Lower leg skin (tissue), 4 donors: ENCODE measurements at regions not wholly inside any gene's neighbourhood (a gene's known extent, or its start where the extent isn't known, plus 50 kb on each side); places are given as distances from the start of the nearest gene placed in this dataset.
"Not testable (repeated sequence)": the region's sequence is repeated elsewhere in the genome, so short reads cannot be mapped to it uniquely, and the experiment has no call there.

ENCODE experiments used
- DNase-seq, 2 donors: peaks; one replicate each; pipeline ENCODE4 v3.0.0-alpha.2; 2019; ENCODE audit warnings: low spot score in 2 of 2
- H3K4me3 ChIP-seq: fragments of 200-600 bp; sonication (generic); 2 replicates; pipeline ENCODE4 v1.5.1; 2017; ENCODE audit warnings: mild to moderate bottlenecking, low read depth; ENCODE audit not compliant: poor library complexity, severe bottlenecking
- POLR2A ChIP-seq, 2 donors: fragments of 450-650 bp; IDR thresholded peaks; one replicate each; pipeline ENCODE4 v1.6.1; 2016 to 2017; ENCODE audit warnings: antibody characterized with exemption in 2 of 2, mild to moderate bottlenecking in 1 of 2, moderate library complexity in 1 of 2
- WGBS, 2 donors: methylation state at CpG; one replicate each; pipeline ENCODE4 v1.1.5; 2018; 5-methylcytosine and 5-hydroxymethylcytosine counted together
- intact Hi-C: fragments of 100-400 bp; cut with DNase I; formaldehyde crosslinking; loops from one replicate; pipeline ENCODE4 v1.15.0; 2023; ENCODE audit warnings: low total_unique reads
- TF ChIP-seq, protein P1 (sequence below), 3 donors: fragments of 450-650 bp; IDR thresholded peaks; one replicate each; pipeline ENCODE4 v1.5.1; 2016; ENCODE audit warnings: antibody characterized with exemption in 3 of 3, mild to moderate bottlenecking in 3 of 3, moderate library complexity in 2 of 3

DNA sequence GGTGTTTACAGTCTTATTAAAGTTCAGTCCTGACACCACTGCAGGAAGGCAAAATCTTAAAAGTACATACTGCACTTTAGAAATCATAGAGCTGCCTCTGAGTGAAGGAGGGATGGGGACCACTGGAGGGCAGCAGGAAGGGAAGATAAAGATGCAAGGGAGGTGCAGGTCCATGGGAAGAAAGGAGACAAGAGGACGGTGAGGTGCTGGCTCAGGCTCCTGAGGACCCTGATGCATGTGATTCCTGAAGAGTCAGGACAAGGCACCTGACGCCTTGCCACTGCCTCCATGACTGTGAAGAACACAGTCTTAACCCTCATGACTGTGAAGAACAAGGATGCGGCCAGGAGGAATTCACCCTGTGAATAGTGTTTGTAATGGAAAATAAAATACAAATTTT is 116.2 kb upstream of the NPAS2 start:
- WGBS, 2 donors = 71 to 85% methylated on average over 3 of the region's 3 CpGs
- intact Hi-C loops = no loop called here
- no peak overlapping the region for H3K4me3 ChIP-seq
- DNase-seq = no peak
- TF ChIP-seq, protein P1, sequence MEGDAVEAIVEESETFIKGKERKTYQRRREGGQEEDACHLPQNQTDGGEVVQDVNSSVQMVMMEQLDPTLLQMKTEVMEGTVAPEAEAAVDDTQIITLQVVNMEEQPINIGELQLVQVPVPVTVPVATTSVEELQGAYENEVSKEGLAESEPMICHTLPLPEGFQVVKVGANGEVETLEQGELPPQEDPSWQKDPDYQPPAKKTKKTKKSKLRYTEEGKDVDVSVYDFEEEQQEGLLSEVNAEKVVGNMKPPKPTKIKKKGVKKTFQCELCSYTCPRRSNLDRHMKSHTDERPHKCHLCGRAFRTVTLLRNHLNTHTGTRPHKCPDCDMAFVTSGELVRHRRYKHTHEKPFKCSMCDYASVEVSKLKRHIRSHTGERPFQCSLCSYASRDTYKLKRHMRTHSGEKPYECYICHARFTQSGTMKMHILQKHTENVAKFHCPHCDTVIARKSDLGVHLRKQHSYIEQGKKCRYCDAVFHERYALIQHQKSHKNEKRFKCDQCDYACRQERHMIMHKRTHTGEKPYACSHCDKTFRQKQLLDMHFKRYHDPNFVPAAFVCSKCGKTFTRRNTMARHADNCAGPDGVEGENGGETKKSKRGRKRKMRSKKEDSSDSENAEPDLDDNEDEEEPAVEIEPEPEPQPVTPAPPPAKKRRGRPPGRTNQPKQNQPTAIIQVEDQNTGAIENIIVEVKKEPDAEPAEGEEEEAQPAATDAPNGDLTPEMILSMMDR (IDR thresholded peaks at IDR 0.05) = no peak
- no peak for TF ChIP-seq POLR2A (IDR thresholded peaks at IDR 0.05)

DNA sequence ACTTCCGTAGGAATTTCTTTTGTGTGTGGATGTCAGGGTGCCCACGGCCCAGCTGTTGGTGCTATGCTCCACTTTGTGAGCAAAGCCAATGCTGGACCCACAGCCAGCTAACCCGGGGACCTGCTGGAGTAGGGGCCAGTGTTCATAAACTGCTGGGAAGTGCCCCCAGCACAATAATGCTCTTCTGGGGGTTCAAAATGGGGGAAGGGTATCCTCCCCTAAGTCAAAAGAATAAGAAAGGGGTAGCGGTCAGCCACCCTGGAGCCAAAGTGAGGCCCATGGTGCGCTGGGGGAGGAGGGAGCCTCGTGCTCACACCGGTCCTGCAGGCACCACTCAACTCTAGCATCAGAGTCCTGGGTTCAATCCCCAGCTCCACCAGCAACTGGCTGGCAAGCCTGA is 115.8 kb upstream of the NPAS2 start:
- DNase-seq = no peak
- TF ChIP-seq POLR2A (IDR thresholded peaks at IDR 0.05) = no peak
- TF ChIP-seq, protein P1 (IDR thresholded peaks at IDR 0.05) = no peak
- no peak overlapping the region for H3K4me3 ChIP-seq
- intact Hi-C loops = no loop called here
- WGBS, 2 donors = 87 to 88% methylated on average over 7 of the region's 7 CpGs

DNA sequence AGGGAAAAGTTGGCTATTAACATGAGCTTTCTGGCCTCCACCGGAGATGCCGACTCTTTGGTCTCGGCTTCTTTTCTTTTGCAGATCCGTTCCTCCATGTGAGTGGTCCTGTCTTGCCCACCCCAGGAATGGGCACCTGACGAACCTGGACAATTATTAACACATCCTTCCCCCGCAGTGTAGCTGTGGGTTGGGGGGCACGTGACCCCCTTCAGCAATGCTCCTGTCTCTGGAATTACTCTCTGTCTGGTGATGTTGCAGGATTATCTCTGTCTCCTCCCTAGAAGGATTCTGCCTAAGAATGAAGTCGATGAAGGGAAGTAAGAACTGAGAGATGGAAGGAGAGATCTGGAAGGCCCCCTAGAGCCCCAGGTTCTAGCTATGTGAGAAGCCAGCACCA is 115.2 kb upstream of the NPAS2 start:
- intact Hi-C loops = no loop called here
- TF ChIP-seq POLR2A (IDR thresholded peaks at IDR 0.05) = no peak
- TF ChIP-seq, protein P1 (IDR thresholded peaks at IDR 0.05) = no peak
- H3K4me3 ChIP-seq = no peak overlapping the region
- 93 to 95% methylated on average over 8 of the region's 8 CpGs for WGBS, 2 donors
- no peak for DNase-seq

DNA sequence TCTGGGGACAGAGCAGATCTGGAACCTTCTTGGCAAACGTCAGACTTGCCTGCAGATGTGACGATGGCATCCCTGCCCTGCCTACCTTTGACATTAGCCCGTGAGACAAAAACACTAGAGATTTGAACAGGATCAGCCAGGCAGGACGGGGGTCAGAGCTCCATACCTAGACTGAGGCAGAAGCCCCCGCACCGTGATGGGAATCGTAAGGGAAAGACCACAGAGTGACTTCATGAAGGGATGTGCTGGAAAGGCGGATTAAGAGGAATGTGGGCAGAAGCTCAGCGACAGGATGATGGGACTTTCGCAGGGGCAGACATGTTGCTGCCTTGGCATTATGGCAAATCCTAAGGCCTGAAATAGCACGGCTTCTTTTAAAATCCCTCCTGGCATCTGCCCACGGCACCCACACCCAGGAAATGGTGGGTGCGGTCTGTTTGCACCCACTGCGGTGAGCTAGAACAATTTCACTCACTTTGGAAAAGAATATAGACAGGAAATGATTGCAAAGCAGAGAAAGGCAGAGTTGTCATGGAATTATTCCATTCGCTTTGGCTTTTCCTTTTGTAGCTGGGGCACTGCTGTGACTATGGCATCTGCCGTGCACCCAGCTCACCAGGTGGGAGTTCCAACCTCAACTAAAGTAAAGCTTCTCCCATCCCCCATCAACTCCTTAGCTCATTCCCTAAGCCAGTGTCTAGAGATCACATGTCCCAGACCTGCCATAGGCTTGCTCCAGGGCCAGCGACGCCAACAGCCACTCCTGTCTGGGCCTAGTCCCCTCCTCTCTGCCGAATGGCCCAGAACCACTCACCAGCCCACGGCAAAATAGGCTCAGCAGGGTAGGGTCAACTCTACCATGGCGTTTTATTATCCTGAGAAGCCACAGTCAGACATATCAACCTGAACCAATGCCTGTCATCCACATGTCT is 112.7 kb upstream of the NPAS2 start:
- DNase-seq = no peak
- WGBS, 2 donors = 51 to 60% methylated on average over 21 of the region's 21 CpGs
- intact Hi-C loops = no loop called here

DNA sequence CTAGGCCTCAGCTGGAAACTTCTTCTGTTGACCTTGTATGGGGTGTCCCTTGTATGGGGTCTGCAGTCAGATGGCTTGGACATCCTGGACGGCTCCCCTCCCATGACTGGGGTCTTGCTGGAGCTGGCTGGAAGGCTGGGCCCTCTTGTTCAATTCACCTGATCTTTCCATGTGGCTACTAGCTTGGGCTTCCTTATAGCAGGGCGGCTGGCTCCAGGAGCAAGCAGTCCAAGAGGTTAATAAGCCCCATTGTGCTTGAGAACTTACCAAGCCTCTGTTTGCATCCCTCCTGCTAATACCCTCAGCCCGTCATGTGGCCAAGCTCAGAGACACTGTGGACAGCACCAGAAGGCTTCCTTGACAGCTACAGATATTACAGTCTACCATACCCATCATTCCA is 111.6 kb upstream of the NPAS2 start:
- intact Hi-C loops = no loop called here

More for the DNA sequence above, 112.7 kb upstream of the NPAS2 start:
- no peak overlapping the region for H3K4me3 ChIP-seq
- no peak for TF ChIP-seq POLR2A (IDR thresholded peaks at IDR 0.05)

DNA sequence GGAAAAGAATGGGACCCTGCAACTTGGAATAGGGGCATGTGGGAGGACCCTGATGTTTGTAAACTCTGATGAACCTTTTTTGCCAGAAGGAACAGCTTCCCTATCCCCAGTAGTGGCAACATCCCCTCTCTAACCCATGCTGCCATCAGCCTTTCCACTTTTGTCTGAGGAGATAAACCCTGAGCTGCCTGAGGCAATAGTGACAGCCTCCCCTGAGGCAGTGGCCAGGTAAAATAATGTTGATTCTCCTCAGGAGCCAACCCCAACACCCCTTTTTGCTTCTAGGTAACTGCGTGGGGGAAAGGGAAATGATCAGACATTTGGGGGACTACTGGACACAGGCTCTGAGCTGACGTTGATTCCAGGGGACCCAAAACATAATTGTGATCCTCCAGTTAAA is 106.8 kb upstream of the NPAS2 start:
- TF ChIP-seq, protein P1 (IDR thresholded peaks at IDR 0.05) = no peak
- TF ChIP-seq POLR2A (IDR thresholded peaks at IDR 0.05) = no peak
- 50 to 94% methylated on average over 2 of the region's 2 CpGs for WGBS, 2 donors
- no peak for DNase-seq
- H3K4me3 ChIP-seq = no peak overlapping the region
- intact Hi-C loops = no loop called here

More for the DNA sequence above, 111.6 kb upstream of the NPAS2 start:
- H3K4me3 ChIP-seq = no peak overlapping the region
- WGBS, 2 donors = 65 to 79% methylated on average over 3 of the region's 3 CpGs
- no peak for DNase-seq
- TF ChIP-seq, protein P1 (IDR thresholded peaks at IDR 0.05) = no peak
- TF ChIP-seq POLR2A (IDR thresholded peaks at IDR 0.05) = no peak

DNA sequence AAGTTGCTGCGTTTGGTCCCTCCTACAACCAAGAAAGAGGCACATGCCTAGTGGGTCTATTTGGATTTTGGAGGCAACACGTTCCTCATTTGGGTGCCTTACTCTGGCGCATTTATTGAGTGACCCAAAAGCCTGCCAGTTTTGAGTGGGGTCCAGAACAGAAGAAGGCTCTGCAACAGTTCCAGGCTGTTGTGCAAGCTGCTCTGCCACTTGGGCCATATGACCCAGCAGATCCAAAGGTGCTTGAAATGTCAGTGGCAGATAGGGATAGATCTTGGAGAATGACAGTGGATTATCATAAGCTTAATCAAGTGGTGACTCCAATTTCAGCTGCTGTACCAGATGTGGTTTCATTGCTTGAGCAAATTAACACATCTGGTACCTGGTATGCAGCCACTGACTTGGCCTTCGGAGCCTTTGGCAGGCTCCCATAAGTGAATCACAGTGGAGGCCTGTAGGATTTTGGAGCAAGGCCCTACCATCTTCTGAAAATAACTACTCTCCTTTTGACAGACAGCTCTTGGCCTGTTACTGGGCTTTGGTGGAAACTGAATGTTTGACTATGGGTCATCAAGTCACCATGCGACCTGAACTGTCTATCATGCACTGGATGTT is 105.4 kb upstream of the NPAS2 start:
- WGBS, 2 donors = 80 to 82% methylated on average over 5 of the region's 5 CpGs
- DNase-seq, H3K4me3 ChIP-seq, intact Hi-C loops: not testable (repeated sequence)

DNA sequence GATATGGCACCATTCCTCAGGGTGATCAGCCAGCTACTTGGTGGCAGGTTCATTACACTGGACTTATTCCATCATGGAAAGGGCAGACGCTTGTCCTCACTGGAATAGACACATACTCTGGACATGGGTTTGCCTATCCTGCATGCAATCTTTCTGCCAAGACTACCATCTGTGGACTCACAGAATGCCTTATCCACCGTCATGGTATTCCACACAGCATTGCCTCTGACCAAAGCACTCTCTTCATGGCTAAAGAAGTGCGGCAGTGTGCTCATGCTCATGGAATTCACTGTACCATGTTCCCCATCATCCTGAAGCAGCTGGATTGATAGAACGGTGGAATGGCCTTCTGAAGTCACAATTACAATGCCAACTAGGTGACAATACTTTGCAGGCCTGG is 104.1 kb upstream of the NPAS2 start:
- 92 to 93% methylated on average over 4 of the region's 4 CpGs for WGBS, 2 donors
- DNase-seq, intact Hi-C loops, H3K4me3 ChIP-seq: not testable (repeated sequence)
